GM21390 (cell line): ENCODE measurements at regions not wholly inside any gene's neighbourhood (a gene's known extent, or its start where the extent isn't known, plus 50 kb on each side); places are given as distances from the start of the nearest gene placed in this dataset.

Experiments used
- ATAC-seq: cut with Tn5 transposase; IDR thresholded peaks from one replicate; pipeline ENCODE4 v1.9.1; 2021; ENCODE audit not compliant: unreplicated experiment

DNA sequence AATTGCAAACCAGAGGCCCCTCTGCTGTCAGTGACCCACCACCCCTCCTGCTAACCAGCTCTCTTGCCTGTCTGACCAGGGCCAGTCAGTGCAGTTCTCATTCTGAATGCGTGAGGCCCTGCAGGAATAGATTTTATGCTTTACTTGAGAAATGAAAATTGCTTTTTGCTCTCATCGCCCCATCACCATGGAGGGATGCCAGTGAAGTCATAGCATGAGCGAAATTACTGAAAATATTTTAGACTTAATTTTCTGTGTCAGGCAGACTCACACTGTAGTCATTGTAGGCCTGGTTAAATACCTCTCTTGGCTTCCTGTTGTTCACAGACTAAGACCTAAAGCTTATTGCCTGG lies 490.5 kb upstream of the CDH5 start:
- no peak for ATAC-seq

DNA sequence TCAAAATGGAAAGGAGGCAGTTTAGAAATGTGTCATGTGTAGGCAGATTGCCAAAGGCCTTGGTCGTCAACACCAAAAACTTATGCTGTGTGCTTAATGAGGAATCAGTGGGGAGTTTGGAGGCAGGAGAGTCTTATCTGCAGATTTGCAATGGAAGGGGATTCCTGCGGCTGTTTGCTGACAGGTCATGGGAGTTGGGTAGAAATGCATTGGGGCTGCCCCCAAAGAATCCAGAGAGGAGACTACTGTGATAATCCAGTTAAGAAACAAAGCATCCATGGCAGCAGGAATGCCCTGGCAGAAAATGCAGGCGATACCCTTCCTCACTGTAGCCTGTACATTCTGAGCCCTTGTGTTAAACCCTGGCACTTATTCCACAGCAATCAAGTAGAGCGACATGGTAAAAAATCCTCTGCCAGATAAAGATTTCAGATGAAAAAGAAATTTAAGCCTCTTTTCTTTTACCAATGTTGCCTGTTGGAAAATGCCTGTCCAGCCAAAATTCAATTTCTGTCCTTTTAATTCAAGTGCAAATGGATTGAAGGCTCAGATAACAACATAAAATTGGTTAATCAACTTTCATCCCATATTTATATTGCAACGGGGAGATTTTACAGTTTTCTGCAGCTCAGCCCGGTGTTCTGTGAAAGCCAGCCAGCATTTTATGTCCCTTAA lies 491.0 kb upstream of the CDH5 start:
- no peak for ATAC-seq

DNA sequence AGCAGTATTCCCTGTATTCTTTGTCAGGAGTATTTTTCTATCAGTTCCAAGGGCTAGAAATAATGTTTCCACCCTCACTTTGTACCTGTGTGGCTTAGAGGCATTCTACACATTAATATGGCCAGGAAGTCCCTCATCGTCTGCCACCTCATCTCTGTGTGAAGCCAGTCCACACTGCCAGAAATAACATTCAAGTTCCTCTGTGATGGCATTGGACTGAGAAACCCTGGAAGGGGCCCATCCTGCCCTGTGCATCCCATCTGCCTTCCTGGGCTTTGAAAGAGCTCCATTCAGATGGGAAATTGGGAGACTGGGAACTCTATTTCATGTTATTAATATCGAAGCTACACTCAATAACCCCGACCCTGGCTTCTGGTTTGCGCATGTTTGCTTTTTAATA lies 497.2 kb upstream of the CDH5 start:
- no peak for ATAC-seq

DNA sequence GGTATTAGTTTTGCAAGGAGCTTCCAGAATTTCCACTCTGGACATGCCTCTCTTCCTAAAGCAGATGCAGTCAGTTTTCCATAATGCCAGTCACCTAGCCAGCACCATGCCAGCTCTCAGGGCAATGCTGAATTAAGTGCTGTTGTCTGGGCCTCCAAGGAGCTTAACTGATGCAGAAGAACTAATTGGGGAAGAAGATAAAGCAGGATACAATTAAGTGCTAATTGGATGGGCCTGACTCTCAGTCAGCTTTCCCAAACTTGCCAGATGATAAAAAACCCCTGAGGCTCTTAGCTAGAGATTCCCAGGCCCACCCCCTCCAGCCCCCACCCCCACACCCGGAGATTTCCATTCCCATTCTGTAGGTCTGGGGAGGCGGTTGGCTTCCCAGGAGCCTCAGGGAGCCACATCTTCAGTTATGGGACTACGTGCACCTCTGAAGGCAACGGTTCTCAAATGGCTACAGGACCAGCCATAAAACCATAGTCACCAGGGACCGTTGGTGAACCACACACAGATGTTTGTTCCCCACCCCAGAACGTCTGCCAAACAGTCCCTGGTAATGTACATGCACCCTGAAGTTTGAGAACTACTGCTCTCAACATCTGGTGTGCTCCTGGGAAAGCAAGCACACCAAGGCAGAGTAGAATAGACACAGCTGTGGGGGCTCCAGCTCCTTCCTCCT lies 499.1 kb upstream of the CDH5 start:
- no peak for ATAC-seq

DNA sequence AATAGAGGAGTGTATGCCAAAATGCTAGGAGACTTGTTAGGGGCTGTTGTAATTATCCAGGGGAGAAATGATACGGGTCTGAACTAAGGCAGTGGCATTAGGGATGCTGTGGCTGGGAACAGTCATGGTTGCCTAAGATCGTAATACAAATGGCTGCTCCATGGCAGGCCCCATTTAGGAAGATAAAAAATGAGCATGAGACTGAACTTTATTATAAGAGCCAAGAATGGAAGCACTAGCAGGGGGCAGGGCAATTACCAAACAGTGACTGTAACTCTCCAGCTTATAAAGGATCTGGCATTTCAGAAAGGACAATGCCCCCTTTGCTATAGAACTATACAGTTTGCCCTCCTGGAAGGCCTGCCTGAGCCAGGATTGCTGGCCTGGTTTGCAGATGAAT lies 503.3 kb upstream of the CDH5 start:
- no peak for ATAC-seq

DNA sequence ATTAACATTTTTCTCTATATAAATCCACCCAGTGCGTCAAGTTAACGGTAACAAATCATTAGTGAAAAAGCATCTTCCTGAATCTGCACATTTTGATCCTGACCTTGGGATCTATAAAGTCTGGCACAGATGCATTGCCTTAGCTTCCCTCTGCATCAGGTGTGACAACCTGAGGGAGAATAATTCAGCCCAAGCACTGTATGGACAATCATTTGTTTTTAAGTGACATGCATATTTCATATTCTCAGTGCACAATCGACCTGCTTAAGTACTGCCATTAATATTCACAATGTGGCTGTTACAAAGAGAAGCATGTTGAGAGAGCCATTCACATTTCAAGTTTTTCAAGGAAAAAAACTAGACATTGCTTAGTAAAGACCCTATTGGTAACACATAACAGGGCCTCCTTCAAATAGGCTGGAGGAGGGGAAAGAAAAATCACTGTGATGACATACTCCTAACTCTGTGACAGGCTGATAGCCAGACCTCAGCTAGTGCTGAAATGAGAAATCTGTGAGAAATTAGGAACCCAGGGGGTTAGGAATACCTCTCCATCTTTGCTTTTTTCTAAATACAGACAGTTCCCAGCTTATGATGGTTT lies 505.3 kb upstream of the CDH5 start:
- no peak for ATAC-seq

DNA sequence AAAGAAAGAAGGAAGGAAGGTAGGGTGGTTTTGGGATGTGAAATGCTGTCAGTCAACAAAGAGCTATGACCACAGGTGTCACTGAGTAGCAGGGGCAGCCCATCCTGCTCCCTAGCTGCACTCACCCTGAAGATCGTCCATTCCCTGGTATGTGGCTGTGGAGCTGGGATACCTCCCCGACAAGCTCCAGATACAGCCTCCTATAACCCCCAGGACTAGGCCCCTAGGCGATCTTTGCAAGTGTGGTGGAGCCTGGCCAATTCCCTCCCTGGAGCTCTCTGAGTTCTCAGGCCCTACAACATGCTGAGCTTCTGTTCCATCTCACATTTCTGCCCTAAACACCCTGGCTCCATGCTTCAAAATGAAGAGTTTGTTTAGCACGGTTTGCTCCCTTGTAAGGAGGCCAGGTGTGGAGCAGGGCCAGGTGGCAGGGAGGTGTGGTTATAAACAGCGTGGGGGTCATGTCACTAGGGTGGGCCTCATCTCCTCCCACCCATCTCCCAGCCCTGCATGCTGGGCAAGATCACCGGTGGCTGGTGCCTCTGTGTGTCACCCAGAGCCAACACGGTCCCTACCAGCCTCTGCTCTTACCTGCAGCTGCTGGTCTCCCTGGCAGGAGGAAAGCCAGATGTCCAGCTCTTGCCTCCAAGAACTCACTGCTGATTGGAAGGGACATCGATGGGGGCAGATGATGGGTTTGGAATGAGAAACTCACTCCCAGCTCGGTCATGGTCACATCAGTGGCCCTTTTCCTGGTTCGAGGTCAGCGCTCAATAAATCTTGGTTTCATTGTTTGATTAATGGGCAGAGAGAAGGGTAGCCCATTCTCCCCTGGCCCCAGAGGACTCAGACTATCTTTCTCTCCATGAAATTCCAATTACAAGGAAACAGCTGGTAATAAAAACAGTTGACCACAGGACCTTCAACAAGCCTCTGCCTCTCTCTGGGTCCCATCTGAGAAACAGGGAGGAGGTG lies 511.0 kb upstream of the CDH5 start:
- ATAC-seq, result no peak

DNA sequence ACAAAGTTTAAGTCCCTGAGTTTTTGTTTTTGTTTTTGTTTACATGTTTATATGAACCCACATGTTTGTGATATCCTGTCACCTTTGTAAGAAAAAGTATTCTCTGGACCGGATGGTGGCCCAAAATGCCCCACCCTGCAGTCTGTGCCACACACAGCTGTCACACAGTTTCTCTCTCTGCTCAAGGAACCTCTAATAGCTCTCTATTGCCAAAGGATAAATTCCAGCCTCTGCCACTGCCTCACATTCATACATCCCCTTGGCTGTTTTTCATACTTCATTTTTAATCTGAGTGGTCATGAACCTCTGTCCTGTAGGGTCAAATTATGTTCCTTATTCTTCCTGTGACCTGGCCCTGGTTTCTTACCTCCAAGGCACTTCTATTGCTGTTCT lies 520.3 kb upstream of the CDH5 start:
- no peak for ATAC-seq

DNA sequence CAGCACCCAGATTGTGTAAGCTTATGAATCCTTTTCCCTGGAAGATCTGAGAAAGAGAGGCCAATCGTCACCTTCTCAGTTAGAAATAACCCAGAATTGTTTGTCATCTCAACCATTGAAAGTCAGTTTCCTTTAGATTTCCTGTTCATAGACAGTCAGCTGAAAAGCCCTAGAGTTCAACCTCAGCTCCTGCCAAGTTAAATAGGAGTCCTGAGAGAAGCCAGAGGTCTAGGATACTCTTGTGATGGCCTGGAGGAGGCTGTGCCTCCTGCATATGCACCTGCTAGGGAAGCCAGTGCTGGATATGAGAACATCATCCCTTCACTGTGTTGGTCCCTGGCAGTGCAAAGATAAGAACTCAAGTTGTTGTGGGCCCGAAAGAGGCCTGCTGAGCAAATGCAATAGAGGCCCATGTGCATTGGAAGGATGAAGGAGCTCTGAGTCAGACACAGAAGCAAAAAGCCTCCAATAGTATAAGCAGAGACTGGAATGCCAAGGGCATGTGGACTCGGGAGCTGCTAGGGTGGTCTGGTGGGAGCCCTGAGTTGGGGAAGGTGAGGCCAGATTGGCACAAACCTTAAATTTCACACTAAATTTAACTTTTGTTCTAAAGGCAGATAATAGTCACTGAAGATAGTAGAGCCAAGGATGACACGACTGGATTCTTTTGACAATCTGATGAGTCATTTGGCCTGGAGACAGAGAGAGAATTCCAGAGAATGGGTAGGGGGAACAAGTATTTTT lies 520.9 kb upstream of the CDH5 start:
- no peak for ATAC-seq

DNA sequence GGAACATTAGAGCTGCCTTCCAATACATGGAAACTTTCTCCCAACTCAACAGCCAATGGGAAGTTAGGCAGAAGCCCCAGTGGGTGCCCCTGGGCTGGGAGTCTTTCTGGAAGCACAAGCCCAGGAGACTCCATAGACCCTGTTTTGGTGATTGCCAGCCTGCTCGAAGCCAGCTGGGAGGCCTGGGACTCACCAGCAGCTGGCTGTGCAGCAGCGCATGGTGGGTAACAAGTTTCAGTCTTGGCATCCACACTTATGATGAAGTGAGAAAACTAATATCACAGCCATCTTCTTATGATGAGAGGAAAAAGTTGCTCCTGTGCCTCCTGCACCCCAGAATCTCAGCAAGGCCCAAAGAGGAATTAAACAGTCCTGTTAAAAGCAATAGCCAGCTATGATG lies 522.5 kb upstream of the CDH5 start:
- no peak for ATAC-seq

DNA sequence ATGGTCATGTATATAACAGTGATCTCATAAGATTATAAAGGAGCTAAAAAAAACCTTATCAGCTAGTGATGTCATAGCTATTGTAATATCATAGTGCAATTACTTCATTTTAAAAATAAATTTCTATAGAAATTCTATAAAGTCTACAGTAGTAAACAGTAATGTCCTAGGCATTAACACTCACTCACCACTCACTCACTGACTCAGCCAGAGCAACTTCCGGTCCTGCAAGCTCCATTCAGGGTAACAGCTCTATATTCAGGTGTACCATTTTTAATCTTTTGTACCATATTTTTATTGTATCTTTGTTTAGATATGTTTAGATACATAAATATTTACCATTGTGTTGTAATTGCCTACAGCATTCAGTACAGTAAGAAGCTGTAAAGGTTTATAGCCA lies 524.4 kb upstream of the CDH5 start:
- ATAC-seq, result no peak

DNA sequence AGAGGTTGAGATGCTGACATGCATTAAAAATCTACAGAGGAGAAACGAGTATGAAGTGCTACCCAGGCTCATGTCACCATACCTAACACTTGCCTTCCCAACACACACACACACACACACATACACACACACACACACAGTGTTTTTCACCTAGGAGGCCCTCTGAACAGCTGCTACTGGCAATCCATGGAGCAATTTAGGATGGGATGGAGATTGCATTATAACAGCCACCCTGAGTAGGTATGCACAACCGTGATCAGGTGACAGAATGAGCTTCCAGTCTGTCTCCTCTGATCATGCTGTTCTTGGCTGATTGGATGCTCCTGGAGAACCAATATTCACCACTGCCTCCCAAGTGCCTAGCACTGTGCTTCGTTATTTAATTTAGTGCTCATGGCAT lies 528.5 kb upstream of the CDH5 start:
- no peak for ATAC-seq

DNA sequence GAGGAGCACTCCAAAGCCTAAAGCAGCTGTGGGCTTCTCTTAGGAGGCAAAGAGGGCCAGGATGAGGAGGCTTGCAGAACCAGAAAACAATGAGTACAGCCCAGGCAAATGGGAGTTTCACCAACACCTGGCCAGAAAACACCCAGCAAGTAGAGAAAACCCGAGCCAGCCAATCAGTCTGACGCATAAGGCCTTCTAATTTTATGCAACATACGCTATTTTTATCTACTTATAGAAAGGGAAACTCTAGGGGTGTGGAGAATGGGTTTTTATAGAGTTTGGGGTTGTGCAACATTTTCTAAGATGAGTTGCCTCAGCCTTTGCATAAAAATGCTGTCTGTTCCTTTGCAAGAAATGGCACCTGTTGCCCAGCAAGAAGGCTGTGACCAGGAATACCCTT lies 529.0 kb upstream of the CDH5 start:
- no peak for ATAC-seq

DNA sequence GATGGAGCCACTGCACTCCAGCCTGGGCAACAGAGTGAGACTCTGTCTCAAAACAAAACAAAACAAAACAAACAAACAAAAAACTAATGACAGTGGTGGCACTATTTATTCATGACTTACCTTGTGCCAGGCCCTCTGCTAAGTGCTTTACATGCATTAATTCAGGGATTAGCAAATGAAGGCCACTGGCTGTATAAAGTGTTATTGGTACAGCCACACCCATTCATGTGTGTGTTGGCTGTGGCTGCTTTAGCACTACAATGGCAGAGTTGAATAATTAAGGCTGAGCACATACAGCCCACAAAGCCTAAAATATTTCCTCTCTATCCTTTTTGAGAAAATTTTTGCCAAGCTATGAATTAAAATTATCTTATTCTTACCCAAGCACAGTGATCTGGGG lies 531.8 kb upstream of the CDH5 start:
- ATAC-seq, result no peak

DNA sequence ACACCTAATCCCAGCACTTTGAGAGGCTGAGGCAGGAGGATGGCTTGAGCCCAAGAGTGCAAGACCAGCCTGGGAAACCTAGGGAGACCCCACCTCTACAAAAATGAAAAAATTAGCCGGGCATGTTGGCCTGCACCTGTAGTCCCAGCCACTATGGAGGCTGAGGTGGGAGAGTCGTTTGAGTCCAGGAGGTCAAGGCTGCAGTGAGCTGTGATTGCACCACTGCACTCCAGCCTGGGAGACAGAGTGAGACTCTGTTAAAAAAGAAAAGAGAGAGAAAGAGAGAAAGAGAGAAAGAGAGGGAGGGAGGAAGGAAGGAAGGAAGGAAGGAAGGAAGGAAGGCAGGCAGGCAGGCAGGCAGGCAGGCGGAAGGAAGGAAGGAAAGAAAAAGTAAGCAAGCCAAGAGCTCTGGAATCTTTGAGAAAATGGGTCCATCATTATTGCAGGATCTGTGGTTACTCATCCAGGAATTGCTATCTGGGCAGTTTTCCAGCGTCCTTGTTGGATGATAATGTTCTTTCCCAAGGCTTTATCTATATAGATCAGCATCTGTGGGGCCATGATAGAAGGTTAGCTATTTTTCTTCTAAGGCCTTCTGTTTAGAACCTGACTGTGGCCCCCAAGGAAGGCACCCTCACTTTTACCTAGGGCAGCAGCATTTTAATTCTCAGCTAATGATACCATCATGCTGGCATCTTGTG lies 533.2 kb upstream of the CDH5 start:
- no peak for ATAC-seq

DNA sequence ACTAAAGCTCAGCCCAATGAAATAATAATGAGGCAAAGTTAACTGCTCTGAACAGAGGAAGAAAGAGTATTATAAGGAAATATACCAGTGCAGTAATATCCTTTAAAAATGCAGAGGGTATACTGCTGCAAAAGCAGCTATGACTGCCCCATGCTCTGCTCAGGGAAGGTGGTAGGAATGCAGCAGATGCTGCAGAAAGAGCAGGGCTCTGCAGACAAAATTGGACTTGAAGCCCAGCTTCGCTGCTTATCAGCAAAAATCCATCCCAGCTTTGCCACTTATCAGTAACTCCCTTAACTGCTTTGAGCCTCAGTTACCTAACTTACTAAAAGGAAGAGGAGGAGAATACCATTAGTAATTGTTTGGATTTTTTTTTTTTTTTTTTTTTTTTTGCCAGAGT lies 533.8 kb upstream of the CDH5 start:
- no peak for ATAC-seq

DNA sequence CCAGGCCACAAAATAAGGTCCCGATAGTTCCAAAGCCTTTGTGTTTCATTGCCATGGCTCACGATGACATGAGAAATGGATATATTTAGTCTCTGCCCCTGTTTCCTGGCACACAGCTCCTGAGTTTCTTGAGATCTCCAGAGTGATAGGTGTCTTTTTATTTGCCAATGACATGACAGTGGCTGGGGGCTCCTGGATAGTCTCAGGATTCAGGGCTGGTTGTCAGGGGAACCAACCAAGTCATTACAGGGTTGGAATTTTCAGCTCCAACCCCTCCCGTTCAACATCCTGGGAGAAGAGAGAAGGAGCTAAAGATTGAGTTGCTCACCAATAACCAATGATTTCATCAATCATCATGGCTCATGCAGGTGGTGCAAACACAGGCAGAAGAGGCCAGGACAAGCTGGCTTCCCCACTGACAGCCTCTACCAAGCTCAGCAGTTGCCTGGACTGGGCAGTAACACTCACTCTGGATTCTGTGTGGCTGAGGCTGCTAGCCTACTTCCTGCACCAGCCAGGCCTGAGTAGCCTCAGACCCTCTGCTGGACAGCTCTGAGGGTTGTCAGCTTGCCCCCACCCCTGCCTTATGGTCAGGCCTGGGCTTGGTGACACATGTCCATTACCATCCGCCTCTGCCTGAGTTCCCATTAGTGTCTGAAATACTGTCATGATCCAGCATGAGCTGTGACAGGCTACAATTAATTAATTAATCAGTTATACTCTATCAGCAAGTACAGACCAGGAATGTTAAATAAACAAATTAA lies 534.4 kb upstream of the CDH5 start:
- ATAC-seq, result no peak

DNA sequence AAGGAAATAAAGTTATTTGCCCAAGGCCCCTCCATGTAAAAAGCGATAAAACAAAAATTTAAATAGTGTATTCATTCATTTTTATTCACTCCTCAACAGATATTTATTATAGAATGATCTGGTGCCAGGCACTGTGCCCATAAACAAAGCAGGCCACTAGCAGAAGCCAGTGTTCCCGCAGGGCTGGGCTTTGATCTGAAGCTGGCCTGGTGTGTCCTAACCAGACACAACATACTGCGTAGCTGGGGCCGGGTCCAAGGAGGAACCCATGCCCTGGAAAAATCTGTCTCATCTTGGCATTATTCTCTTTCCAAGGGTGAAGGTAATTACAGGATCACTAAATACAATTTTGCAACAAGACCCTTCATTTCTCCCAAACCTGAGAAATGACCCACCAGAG lies 537.4 kb upstream of the CDH5 start:
- no peak for ATAC-seq

DNA sequence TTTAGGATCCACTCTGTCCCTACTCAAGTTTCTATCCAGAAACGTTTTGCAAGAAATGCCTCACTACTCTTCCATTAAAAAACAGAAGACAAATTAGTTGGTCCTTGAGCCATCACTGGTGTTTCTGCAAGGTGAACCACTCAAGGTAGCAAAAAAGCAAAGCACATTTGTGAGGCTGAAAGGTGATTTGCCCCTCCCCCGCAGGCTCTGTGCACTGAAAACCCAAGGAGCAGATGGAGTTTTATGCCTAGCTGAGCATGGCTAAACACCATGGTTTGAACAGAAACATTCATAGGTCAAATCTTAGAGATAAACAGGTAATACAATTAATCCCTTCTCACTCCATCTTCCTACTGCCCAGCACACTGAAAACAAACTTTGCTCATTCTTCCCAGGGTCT lies 538.2 kb upstream of the CDH5 start:
- no peak for ATAC-seq

DNA sequence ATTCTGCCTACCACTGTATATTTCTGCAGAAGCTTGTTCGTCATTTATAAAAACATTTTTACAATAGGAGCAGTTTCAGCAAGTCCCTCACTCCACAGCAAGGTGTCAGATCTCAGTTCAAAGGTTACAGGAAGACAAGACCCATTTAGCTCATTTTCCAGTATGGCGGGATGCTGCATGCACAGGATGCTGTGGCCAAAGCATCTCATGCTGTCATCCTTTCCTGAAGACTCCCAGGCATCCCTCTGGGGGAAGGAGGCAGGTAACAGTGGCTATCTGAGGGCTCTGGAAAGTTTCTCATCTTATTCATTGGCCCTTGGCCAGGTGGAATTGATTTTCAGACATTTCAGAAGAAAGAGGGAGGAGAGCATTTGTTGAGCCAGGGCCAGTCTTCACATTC lies 539.3 kb upstream of the CDH5 start:
- ATAC-seq, result no peak
